NCI-H2171 (cell line): ENCODE measurements at regions not wholly inside any gene's neighbourhood (a gene's known extent, or its start where the extent isn't known, plus 50 kb on each side); places are given as distances from the start of the nearest gene placed in this dataset.
"Not testable (repeated sequence)": the region's sequence is repeated elsewhere in the genome, so short reads cannot be mapped to it uniquely, and the experiment has no call there.

ENCODE experiments used
- DNase-seq: peaks from one replicate; lab custom pipeline; 2025; lab: John Stamatoyannopoulos, UW

- no peak for DNase-seq
These were observed 112.5 kb upstream of the SPAG17 start for GRCh38 chr1:118297521-118297920.

GRCh38 chr1:118294875-118295642 is 110.0 kb upstream of the SPAG17 start:
- no peak for DNase-seq

DNA sequence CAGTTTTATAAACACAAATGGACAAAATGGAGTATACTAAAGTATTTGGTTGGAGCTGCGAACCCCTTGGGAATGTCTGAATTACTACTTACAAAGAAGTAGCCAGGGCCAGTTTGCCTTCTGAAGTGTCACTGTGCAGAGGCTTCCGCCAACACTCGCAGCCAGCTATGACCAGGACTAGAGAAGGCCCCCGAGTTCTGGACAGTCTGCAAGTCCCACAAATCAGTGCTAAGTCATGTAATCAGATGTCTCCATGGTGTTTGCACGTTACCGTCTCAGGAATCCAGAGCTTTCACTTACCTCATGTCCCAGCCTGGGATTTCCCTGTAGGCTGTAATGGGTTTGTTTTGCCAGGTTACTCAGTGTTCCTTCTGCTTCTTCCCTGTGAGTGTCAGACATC is 106.6 kb upstream of the SPAG17 start:
- no peak for DNase-seq

DNA sequence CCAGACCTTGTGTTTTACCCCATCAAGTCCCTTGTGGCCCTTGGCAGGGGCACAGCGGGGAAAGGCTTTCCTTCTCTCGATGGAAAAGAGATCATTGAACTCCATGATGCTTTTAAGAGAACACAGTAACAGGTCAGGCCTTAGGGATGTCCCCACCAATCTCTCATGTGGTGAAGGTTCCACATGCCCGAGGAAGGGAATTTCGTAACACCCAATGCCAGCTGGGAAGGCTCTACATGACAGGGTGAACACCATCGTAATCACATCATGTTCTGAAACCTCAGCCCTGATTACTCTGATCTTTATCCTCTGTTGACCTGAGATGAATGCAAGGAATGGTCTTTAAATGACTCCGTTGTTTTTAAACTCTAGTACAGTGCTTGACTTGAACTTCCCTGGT is 105.5 kb upstream of the SPAG17 start:
- DNase-seq: no peak

DNA sequence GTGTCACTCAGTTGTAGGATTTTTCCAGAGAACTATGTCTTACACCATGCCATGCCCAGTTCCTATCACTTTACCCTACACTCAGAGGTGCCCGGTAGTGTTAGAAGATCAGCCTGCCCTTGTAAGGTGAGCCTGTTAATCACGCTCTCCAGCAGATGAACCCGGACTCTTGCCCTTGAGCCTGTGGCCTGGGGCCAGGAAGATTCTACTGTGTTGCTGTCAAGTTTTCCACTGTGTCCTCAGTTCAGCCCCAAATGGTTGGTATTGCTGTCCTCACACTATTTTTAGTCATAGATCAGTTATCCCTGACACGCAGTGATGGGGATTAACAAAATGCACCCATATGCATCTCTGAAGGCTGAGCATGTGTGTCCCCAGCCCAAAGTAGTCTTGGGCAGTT is 105.0 kb upstream of the SPAG17 start:
- DNase-seq: no peak

DNA sequence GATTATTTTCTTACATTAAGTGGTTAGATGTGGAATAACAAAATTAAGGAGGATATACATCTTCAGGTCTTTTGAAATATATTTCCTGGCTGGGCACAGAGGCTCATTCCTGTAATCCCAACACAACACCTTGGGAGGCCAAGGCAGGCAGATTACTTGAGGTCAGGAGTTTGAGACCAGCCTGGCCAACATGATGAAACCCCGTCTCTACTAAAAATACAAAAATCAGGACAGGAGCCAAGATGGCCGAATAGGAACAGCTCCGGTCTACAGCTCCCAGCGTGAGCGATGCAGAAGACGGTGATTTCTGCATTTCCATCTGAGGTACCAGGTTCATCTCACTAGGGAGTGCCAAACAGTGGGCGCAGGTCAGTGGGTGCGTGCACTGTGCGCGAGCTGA is 95.6 kb upstream of the SPAG17 start:
- not testable (repeated sequence) for DNase-seq

DNA sequence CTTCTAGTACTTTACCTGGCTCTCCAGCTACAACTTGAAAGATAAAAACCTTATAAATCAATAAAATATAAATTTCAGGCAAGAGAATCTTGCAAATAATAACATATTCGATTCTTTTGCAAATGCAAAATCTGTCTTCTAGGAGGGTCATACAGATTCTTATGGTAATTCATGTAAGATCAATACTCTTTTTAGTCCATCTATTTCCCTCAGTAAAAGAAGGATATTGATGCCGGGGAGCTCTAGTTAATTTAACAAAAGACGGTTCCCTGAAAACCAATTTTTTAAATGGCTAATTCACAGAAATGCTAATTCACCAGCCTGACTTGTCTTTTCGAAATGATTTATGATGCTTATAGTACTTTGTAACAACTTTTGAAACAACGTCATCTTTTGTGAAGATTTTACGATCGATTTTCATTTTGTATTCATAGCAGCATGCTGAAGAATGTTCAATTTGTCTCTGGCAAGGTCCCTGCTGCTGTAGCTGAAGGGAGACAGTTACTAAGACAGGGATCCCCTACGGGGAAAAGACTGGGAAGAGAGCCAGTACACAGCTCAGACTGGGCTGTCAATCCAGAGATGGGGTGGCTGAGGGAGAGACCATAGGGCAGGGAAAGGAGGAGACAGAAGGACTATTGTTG is 90.6 kb upstream of the SPAG17 start:
- no peak for DNase-seq

DNA sequence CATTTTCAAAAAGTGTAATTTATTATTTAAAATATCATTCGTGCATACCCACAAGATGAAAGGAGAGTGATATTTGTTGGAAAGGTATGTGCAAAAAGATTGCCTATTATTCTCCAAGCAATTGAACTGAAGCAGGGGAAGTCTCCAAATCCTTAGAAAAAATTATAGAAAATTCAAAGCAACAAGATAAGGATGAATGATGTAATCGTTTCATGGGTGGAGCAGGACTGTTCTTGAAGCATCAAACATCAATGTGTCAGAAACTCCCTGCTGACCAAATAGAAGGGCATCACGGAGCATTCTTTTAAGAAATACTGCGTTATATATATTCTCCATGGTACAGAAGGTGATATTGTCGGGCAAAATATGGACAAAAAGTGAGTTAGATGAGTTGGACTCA is 87.9 kb upstream of the SPAG17 start:
- no peak for DNase-seq

GRCh38 chr1:118271883-118272282 is 86.9 kb upstream of the SPAG17 start:
- no peak for DNase-seq

DNA sequence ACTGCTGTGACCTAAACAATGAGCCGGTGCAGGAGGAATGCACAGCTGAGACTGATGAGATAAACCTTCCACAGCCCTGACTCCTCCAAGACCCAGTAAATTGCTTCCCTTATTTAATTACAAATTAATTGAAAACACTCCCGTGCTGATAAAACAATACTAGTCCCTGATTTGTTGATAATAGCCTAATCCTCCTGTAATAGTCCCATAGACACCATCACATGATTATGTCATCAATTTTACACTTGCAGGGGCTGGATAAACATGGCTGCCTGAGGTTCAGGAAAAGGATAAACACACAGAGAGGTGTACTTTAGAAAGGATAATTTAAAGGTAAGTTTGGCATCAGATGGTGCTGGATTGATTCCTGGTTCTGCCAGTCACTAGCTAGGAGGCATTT is 84.6 kb upstream of the SPAG17 start:
- DNase-seq: no peak

DNA sequence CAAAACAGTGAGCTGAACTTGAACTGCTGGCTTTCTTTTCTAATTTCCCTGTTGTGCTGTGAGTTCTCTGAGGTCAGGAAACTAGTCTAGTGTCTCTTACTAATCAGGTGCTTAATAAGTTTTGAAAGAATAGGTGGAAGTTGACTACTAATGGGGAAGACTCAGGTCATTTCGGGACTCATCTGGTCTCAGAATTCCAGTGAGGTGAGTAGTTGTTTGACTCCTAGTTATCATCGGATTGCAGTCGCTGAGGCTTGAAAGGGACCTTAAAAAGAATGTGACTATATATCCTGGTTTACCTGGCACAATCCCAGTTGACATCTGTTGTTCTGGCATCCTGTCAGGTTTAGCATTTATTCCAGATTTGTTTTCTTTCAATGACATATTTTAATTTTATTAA is 81.4 kb upstream of the SPAG17 start:
- DNase-seq: no peak

- no peak for DNase-seq
These were observed 79.3 kb upstream of the SPAG17 start for GRCh38 chr1:118264343-118264742.

GRCh38 chr1:118262865-118263264 is 77.8 kb upstream of the SPAG17 start:
- DNase-seq: no peak

DNA sequence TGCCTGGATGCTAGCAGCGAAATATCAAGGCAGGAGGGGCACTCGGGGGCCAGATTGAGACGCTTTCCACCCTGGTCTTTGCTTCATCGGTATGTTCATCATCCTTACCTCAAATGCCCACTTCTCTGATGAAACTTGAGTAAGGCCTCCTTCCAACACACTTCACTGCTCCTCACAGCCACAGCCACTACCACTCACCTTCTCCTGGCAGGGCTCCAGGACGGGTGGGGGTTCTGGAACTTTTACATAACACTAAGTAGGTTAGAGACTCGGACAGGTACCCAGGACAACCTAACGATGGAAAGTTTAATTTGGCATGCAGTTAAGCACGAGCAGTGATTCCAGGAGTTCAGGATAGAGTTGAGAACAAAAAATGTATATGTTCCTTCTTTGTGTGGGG is 73.9 kb upstream of the SPAG17 start:
- no peak for DNase-seq

DNA sequence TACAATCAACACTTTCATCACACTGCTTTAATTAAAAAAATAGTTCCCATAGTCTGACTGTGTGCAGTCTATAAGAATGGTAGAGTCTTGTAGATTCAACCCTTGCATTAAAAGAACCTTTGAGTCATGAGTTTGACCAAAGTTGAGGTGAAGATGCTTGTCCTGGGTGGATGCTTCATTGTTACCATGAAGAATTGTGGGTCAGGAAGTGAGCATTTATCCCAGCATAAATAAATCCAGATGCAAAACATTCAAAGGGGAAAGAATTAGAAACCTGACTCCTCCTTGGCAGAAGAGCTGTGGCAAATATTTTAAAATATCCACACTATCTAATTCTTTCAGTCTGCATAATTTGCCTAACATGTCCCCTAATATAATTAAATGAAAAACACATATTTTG is 72.9 kb upstream of the SPAG17 start:
- no peak for DNase-seq

DNA sequence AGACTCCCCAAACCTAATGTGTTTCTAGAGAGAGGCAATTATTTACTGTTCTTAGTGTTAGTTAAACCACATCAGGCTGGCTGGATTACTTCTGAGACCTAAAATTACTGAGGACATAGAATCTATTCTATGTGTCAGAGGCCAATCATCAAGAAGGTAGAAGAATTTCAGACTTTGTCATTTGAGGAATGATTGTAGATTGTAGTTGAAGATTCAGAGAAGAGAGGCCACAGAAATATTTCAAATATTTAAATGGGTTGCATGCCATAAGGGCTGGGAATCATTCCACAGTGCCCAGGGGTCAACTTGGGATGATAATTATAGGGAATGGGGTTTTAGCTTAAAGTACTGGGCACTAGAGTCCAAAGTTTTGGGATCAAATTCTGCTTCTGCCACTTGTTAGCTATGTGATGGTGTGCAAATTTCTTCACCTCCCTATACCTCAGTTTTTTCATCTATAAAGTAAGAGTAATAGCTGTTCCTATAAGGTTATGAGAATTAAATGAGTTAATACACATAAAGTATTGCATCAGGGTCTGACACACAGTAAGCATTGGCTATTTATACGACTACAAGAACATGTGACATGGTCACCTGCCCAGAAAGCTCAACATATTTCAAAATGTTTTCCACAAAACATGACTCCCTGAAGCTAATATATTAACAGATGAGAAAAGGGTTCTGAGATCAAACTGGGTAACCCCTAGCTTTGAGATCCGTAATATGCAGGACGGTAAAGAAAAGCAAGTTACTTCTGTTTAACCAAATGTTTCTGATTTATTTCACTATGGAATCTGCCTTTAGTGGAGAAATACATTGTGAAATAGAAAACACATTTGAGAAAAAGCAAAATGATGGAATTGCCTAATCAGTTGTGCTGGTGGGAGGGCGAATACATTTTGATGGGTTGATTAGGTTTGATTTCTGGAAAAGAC is 69.7 kb upstream of the SPAG17 start:
- DNase-seq: no peak

DNA sequence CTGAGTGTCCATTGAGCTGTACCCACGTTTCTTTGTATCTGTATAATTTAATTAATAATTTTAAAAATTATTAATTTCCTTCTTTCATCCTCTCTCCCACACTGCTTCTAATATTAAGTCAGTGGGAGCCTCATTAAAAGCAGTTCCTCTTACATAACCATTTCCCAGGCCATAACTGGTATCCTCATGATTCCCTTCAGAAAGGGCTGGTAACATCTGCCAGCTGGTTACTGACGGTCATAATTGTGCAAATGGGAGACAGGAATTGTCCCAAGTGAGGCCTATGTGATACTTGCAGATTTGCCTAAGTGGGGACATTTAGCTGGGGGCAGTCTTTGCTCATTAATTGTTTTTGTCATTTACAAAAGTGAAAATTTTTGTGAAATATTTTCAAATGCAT is 69.0 kb upstream of the SPAG17 start:
- no peak for DNase-seq

- DNase-seq: no peak
These were observed 68.3 kb upstream of the SPAG17 start for GRCh38 chr1:118253053-118253915.

- DNase-seq: no peak
These were observed 67.6 kb upstream of the SPAG17 start for GRCh38 chr1:118252624-118253023.

DNA sequence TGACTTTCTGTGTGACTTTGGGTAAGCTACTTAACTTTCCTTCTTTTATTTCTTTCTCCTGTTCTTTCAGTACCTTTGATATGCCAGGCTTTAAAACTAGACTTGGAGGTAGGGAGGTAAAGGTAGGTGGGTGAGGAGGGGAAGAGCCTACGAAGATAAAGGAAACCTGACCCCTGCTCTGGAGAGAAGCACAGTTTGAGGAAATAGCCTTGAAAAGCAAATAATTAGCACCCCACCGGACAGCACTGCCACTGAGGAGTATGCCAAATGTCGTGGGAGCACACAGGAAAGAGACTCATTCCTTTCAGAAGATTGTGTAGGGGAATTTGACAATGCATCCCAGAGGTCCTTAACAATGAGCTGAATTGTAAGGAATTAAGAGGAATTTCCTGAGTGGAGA is 65.2 kb upstream of the SPAG17 start:
- no peak for DNase-seq

- DNase-seq: no peak
These were observed 64.6 kb upstream of the SPAG17 start for GRCh38 chr1:118249641-118250040.

GRCh38 chr1:118247593-118247992 is 62.6 kb upstream of the SPAG17 start:
- DNase-seq: no peak
